HG03378 (cell line): ENCODE measurements at regions not wholly inside any gene's neighbourhood (a gene's known extent, or its start where the extent isn't known, plus 50 kb on each side); places are given as distances from the start of the nearest gene placed in this dataset.
A peak's percentile ranks its signal among the peaks of the same experiment; 100 is the strongest.

Experiments used
- ATAC-seq: cut with Tn5 transposase; IDR thresholded peaks from one replicate; pipeline ENCODE4 v1.9.1; 2021; ENCODE audit warnings: mild to moderate bottlenecking, moderate library complexity; ENCODE audit not compliant: unreplicated experiment

DNA sequence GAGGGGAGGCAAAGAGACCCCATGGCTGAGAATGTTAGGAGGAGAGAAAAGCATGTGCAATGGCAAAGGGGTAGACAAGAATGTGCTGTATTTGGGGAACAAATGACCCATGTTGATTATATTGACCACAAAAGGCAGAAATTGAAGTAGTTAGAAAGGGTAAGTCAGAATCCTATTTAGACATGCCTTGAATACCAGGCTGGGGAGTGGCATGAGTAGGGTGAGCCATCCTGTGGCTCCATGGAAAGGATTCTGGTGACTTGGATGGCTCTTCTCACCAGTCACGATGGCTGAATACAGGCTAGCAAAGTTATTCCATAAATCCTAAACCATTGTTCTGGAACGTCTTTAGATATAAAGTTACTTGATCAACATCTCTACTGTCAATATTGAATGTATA lies 73.4 kb upstream of the MEF2C start:
- ATAC-seq, result no peak

DNA sequence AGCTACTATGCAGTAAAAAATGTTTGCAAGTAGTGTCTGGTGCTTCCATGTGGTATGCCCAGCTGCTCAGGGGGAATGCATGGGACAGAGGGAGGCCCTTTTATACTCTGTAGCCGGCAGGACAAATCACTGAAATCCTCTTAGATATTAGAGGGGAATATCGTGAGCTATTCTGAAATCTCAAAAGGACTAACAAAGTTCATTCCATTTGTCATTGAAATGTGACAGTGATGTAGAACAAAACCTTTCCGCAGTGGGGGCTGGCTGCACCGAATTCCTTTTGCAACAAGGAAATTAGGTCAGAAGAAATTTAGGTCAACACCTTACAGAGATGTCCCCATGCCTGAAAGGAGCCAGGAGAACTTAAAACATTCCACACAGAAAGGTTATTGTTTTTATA lies 72.4 kb upstream of the MEF2C start:
- no peak for ATAC-seq

DNA sequence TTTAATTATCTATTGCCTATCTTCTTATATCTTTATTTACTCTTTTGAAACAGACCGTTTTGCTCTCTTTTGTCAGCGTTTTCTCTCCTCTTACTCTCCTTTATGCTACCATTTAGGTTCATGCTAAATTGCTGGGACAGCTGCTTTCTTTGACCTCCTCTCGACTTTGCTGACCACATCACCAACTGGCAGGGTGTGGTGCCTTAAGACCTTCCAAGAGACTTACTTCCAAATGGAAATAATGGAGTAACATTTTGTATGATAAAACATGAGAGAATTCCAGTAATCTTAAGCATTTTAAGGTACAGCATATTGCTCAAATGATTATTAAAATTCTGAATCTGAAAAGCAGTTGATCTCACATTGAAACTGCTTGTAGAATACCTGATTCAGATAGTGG lies 71.5 kb upstream of the MEF2C start:
- no peak for ATAC-seq

DNA sequence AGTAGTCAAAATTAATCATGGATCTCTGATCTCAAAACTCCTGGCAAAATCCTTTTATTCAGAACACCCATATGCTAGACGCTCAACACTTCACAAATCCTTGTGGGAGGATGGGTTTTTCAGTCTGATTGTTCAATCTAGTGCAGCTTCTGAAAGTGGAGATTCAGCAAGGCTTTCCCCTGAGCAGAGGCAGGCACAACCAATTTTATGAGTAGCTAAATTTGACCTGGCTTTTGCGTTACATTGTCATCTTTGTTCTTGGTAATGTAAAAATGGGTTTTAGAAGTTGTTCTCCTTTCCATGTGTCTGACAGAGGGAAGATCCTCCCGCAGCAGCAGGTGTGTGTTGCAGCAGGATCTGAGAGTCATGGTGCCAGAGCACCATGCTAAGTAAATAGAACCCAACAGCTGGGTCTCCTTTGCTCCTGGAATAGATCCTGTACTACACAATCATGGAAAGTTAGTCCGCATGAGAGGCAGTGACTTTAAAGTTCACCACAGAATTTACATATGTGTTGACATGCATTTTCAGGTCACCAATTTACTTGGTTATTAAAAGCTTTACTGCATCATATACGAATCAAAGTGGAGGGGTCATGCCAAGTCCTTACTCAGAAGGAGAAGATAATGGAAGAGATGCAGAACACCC lies 70.1 kb upstream of the MEF2C start:
- no peak for ATAC-seq

DNA sequence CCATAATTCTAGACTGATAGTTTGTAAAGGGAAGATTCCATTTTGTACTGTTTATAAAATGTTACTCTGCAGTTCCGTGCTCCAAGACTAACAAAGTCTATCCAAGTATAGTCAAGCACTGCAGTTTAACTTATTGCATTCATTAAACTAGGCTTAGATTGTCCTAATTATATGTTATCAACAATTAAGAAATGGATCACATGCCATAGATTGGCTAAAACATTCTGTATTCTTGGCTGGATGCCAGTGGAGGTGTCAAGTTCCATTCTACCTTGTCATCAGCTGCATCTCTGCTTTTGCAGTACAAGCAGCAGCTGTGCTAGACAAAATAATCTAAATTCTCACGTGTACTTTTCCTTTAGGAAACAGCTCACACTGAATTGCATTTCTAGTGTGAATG lies 69.4 kb upstream of the MEF2C start:
- no peak for ATAC-seq

DNA sequence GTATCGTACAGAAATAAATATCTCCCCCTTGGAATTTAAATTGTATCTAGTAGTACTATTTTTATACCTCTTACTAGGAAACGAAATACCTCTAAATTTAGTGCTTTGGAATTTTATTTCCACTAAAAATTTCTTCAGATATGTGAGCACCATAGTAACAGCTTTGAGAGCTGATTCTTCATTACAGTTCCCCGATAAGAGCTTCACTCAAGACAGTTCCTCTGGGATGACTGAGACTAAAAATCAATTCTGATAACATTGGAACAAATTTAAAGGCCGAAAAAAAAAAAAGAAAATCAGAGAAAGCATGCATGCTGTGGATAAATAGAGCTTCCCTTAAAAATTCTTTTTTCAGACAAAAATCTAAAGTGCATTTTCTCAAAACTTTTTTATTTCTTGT lies 68.5 kb upstream of the MEF2C start:
- no peak for ATAC-seq

DNA sequence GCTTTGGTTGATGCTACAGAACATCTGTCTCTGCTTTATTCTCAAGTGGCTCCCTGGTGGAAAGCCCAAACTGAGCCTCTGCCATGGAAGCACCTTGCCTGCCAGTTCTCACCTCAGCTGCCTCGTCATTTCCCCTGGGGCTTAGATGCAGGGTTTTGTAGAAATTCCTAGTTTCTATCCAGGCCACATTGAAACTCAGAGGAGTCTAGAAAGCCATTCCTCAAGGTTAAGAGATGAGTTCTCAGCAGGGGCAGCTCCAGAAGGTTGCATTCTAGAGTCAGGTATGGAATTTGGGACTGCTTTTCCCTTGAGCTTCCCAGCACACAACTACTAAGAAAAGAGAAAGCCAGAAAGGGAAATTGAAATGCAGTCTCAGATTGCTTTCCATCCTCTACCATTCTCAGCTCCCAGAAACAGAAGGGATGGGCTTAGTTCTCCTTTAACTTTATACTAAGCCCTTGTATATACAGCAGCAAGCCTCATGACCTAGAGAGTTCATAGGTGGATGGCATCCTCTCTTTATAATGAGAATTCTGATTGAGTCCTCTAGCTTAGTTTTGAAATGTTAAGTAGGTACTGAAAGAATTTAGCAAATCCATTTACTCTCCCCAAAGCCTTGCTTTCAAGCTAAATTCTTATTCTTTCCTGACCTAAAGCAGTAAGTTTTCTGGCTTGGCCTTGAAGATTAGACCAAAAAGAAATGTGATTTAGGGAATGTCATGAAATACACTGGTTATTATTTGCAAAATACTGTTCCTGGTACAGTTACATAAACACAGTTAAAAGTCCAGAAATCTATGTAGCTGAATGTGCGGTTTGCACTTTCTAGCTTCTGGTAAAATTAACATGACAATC lies 66.0 kb upstream of the MEF2C start:
- ATAC-seq, result no peak

DNA sequence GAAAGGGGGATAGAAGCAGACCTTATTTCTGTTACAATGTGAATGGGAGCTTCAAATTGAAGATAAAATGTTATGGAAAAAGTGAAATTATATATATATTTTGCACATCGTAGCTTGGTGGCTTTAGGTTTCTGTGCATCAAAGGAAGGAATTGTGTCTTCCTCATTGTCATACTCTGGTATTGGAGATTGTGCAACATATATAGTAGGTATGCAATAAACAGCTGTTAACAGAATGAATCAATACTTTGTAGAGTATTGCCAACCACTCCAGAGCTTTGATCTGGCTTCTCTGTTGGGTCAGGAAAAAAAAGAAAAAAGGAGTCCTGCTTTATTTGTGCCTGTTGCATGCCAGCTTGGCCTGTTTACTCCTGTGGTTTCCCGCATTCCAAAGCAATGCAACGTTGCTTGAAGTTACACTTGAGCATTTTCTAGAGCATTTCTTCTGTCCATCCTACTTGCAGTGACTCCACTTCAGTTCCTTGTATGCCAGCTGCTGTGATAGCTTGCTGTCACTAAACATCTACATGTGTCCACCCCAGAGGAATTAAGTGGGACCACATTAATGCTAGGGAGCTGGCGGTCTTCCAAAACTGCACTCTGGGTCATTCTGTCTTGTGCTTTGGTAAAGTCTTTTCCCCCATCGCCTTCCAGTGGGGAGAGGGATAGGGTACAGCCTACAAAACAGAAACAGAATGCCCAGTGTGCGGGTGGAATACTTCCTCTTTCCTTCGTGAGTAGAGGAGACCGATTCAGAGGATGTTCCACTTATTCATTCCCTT lies 62.0 kb upstream of the MEF2C start:
- no peak for ATAC-seq

DNA sequence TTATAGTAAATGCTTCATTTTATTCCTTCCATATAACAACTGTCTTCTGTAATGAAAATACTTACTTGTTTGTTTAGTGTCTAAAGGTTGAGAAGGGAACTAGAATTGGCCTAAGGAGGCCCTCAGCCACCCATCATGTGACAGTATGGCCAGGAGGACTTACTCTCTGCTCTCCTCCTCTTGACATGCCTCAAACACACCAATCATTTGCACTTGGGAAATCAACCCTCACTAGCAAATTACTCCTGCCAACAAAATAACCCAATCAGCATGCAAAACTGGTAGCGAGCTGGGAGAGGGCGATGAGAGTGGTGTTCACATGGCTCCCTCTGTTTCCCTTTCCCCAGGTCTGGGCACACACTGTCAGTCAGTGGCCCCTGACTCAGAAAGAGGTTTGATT lies 58.6 kb upstream of the MEF2C start:
- no peak for ATAC-seq

DNA sequence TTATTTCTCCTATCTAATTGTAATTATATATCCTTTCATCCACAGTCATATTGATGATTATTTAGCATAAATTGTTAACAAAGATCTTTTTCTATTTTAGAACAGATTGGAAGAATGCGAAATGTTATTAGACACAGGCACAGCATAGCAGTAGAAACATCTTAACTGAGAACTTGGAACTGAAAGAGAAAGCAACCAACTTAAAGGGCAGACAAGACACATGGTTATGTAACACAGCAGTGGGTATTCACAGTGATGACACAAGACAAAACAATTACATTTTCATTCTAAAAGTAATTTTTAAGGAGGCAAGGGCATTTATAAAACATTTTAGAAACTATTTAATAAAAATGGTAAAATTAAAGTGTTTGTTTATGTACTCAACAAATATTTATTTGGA lies 57.7 kb upstream of the MEF2C start:
- ATAC-seq, result peak; percentile 77

DNA sequence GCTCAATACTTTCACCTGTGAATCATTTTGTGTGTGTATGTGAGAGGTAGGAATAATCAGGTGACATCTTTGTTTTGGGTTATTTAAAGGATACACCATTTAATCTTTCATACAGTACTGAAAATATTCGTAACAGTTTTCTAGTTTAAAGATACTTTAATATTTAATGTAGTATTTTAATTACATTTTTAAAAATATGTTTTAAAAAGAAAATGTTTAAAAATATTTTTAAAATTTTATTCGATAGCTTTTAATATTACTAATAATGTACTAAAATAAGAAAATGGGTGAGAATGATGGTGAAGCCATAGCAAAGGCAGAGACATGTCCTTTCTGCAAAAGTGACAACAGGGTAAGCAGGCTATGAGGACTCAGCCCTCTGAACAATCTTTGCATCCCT lies 56.3 kb upstream of the MEF2C start:
- no peak for ATAC-seq

DNA sequence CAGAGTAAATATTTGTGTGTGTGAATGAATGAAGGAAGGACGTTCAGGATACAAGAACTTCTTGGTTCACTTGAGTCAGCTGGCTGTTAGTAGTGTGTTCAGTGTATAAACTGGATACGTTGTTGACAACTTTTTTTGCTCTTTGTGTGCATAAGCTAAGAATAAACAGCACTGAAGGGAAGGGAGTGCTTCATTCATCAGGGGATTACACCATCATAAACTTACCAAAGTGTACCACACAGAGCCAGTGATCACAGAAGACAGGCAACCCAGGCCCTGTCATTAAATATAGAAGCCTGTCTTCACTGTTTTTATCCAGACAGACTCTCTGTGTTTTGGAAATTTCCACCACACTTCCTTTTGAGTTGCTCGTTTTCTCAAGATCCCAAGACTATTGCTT lies 55.5 kb upstream of the MEF2C start:
- no peak for ATAC-seq

DNA sequence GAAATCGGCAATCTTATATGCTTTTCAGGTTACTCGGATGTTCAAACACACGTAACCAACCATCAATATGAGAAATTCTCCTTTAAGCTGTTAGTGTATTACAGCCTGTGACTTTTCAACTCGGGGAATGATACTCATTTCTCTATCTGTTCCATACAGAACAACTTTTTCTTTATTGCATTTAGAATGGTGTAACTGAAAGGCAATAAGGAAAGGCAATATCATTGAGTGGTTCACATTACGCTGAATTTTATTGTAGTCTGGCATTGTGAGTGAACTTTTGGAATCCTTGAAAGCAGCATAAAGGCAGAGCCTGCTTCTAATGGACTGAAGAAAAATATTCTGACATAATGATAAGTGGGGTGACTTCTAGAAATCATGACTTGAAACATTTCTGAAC lies 54.4 kb upstream of the MEF2C start:
- no peak for ATAC-seq

DNA sequence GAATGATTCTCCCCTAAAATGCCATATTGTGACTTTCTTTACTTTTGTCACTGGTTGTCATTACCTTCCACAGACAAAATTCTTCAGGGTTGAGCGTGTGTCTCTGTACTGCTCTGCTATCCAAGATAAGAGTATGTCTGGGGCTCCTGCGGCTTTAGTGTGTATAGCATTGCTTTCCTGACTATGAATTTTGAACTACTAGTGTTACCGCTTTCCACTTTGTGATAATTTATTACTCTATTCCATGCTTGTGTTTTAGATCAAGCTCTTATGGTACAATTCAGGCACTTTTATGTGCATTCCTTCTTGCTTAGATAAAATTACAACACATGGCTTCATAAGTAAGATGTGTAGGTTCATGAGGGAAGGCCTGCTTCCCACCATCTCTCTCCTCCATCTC lies 51.5 kb upstream of the MEF2C start:
- no peak for ATAC-seq
